ENCODE measurements at regions not wholly inside any gene's neighbourhood (a gene's known extent, or its start where the extent isn't known, plus 50 kb on each side); places are given as distances from the start of the nearest gene placed in this dataset.

- TF ChIP-seq CTCF (IDR thresholded peaks at IDR 0.05; ENCODE audit: control extremely low read depth in 1 of 3, insufficient read depth in 1 of 3, low read depth in 1 of 3, low read length in 3 of 3) (no peak), HDAC2 (IDR thresholded peaks at IDR 0.05; ENCODE audit: borderline replicate concordance in 1 of 2, low read depth in 2 of 2, low read length in 2 of 2) (no peak)
Observed at GRCh38 chr2:16249246-16250055, 309.1 kb downstream of the MYCN start.

All from H1 (cell line).